HG03135 (cell line): ENCODE measurements at regions not wholly inside any gene's neighbourhood (a gene's known extent, or its start where the extent isn't known, plus 50 kb on each side); places are given as distances from the start of the nearest gene placed in this dataset.
"Not testable (repeated sequence)": the region's sequence is repeated elsewhere in the genome, so short reads cannot be mapped to it uniquely, and the experiment has no call there.

Source experiments
- ATAC-seq: cut with Tn5 transposase; IDR thresholded peaks from one replicate; pipeline ENCODE4 v1.9.1; 2021; ENCODE audit warnings: mild to moderate bottlenecking, moderate library complexity; ENCODE audit not compliant: unreplicated experiment

GRCh38 chr11:24108609-24109008 lies 388.2 kb upstream of the LUZP2 start:
- no peak for ATAC-seq

- no peak for ATAC-seq
Observed at GRCh38 chr11:24122291-24122690, 374.6 kb upstream of the LUZP2 start.

- no peak for ATAC-seq
Observed at GRCh38 chr11:24124876-24125275, 372.0 kb upstream of the LUZP2 start.

- no peak for ATAC-seq
Observed at GRCh38 chr11:24131698-24132097, 365.2 kb upstream of the LUZP2 start.

GRCh38 chr11:24132471-24132870 lies 364.4 kb upstream of the LUZP2 start:
- ATAC-seq, result no peak

GRCh38 chr11:24134879-24135589 lies 361.8 kb upstream of the LUZP2 start:
- no peak for ATAC-seq

- ATAC-seq, result no peak
Observed at GRCh38 chr11:24142062-24142461, 354.8 kb upstream of the LUZP2 start.

- ATAC-seq, result no peak
Observed at GRCh38 chr11:24145411-24145810, 351.4 kb upstream of the LUZP2 start.

- ATAC-seq, result no peak
Observed at GRCh38 chr11:24153337-24153736, 343.5 kb upstream of the LUZP2 start.

GRCh38 chr11:24155792-24156191 lies 341.1 kb upstream of the LUZP2 start:
- no peak for ATAC-seq

GRCh38 chr11:24157316-24157715 lies 339.5 kb upstream of the LUZP2 start:
- no peak for ATAC-seq

- ATAC-seq, result no peak
Observed at GRCh38 chr11:24161587-24161986, 335.3 kb upstream of the LUZP2 start.

- ATAC-seq, result no peak
Observed at GRCh38 chr11:24163146-24163545, 333.7 kb upstream of the LUZP2 start.

GRCh38 chr11:24163841-24164240 lies 333.0 kb upstream of the LUZP2 start:
- no peak for ATAC-seq

GRCh38 chr11:24171869-24172268 lies 325.0 kb upstream of the LUZP2 start:
- no peak for ATAC-seq

- ATAC-seq, result no peak
Observed at GRCh38 chr11:24181395-24182047, 315.3 kb upstream of the LUZP2 start.

- not testable (repeated sequence) for ATAC-seq
Observed at GRCh38 chr11:24185535-24185934, 311.3 kb upstream of the LUZP2 start.

- no peak for ATAC-seq
Observed at GRCh38 chr11:24196733-24197132, 300.1 kb upstream of the LUZP2 start.

GRCh38 chr11:24198481-24198880 lies 298.4 kb upstream of the LUZP2 start:
- ATAC-seq, result no peak

GRCh38 chr11:24199461-24199860 lies 297.4 kb upstream of the LUZP2 start:
- no peak for ATAC-seq

GRCh38 chr11:24206030-24206429 lies 290.8 kb upstream of the LUZP2 start:
- ATAC-seq, result no peak

GRCh38 chr11:24206511-24206910 lies 290.3 kb upstream of the LUZP2 start:
- no peak for ATAC-seq

GRCh38 chr11:24216488-24216887 lies 280.4 kb upstream of the LUZP2 start:
- ATAC-seq, result no peak
